HG02973 (cell line): ENCODE measurements at regions not wholly inside any gene's neighbourhood (a gene's known extent, or its start where the extent isn't known, plus 50 kb on each side); places are given as distances from the start of the nearest gene placed in this dataset.
"Not testable (repeated sequence)": the region's sequence is repeated elsewhere in the genome, so short reads cannot be mapped to it uniquely, and the experiment has no call there.

ENCODE experiments used
- ATAC-seq: cut with Tn5 transposase; IDR thresholded peaks from one replicate; pipeline ENCODE4 v1.9.1; 2021; ENCODE audit warnings: moderate library complexity; ENCODE audit not compliant: unreplicated experiment

DNA sequence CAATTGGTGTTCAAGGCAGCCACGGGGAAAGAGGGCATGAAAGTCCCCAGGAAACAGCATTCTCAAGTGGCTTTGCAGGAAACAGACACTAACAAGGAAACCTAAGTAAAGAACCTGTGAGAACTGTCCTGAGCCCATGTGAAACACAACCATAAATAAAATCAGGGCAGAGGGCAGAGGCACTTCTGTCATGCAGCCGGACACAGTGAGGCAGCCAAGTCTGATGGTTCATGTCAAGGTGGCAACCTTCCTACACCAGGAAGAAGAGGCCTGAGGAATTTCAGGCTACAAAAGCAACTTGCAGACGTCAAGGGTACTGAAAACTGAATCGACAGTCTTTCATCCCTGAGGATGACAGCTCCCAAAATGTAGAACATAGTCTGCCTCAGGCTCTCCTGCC lies 458.2 kb upstream of the NPVF start:
- no peak for ATAC-seq

DNA sequence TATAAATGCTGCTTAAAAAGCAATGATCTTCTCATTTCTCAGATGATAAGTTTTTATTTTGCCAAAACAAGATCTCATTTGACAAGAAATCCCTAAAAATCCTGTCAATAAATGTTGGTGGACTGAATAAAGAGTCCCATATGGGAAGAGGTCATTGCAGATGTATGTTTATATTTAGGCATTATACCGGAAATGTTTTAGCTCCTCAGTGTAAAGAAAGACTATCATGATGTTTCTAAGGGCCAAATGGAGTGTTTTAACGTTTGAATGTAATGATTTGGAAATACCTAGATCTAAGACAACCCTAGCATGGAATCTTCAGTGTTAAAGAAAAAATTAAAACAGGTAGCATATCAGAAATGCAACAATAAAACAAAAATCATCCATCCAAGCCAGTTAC lies 457.8 kb upstream of the NFE2L3 start:
- no peak for ATAC-seq

- no peak for ATAC-seq
These were observed 457.3 kb upstream of the NFE2L3 start for GRCh38 chr7:25694699-25695098.

DNA sequence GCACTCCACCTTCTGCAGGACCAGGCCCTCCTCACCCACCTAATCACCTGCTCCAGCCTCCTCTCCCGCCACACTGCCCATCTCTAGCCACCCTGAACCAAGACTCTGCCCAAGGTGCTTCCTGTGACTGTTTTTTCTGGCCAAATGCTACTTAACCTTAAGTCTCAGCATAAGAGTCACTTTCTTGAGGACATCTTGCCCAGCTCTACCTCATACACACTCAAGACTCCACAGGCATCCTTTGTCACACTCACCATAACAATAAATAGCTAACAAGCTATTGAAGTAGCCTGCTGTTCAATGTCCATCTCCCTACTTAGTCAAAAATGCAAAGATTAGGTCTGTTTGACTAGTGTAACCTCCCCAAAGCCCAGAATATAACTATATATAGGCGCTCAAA lies 455.4 kb upstream of the NFE2L3 start:
- ATAC-seq: no peak

- ATAC-seq: no peak
These were observed 453.4 kb upstream of the NFE2L3 start for GRCh38 chr7:25698451-25699113.

DNA sequence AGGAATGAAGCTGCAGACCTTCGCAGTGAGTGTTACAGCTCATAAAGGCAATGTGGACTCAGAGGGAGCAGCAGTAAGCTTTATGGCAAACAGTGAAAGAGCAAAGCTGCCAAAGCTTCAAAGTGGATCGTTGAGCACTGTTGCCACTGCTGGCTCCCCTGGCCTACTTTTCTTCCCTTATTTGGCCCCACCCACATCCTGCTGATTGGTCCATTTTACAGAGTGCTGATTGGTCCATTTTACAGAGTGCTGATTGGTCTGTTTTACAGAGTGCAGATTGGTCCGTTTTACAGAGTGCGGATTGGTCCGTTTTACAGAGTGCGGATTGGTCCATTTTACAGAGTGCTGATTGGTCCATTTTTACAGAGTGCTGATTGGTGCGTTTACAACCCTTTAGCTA lies 451.9 kb upstream of the NFE2L3 start:
- not testable (repeated sequence) for ATAC-seq

DNA sequence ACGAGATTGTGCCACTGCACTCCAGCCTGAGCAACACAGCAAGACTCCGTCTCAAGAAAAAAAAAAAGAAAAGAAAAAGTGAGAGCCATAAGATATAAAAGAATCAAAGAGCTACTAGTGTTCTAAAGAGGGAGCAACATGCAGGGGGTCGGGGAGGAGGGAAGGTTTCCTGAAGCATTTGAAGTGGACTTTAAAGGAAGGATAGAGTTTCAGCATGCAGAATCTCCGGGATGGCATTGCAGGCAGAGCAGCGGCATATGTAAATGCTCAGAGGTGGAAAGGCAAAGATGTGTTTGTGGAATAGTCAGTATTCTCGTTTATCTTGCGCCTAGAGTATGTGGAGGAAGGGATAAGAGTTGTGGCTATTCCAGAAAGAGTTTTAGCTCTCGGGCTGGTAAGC lies 447.6 kb upstream of the NFE2L3 start:
- no peak for ATAC-seq

DNA sequence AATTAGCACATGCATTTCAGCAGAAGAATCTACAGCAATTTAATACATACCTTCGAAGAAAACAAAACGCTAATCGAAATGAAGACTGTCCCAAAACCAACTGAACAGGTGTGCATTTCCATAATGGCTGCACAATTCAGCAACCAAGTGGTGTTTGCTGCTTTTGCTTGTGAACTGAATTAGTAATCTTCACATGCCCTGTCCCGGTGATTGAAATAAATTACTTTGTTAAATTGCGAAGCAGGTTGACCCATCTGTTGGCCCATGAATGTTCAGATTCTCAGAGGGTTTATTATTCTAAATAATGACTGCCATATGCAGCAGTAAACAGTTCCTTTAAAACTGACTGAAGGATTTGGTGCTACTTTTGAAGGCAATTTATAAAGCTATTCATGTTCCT lies 445.2 kb upstream of the NFE2L3 start:
- ATAC-seq: no peak

- ATAC-seq: no peak
These were observed 444.0 kb upstream of the NFE2L3 start for GRCh38 chr7:25707768-25708620.

DNA sequence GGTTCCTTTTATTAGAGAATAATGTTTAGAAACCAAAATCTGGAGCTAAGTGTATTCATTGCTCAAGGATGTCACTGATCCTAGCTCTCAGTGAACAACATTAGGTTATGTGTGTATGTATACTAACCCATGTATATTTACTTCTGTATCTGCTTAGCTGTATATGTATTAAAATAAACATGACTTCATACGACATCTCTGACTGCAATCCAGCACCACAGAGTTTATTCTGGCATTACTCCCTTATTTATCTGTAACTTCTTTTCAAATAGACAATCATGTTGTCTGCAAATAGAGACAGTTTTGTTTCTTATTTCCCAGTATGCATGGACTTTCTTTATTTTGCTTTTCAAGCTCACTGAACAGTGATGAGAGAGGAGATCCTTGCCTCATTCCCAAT lies 441.0 kb upstream of the NFE2L3 start:
- no peak for ATAC-seq

DNA sequence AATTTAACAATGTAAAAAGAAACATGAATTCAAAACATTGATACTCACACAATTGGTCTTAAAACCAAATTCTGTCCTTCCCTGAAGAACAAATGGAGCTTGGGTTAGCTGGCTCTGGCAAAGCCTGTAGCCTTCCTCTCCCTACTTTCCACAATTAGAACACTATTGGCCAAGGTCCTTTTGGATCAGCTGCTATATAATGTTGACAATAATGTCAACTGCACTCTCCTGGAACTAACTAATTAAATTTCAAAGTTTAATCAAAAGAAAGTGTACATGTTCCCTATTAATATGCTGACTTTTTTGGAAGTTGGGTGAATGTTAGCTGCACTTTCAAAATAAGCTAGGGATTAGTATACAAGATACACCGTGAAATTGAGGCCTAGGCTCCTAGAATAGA lies 440.1 kb upstream of the NFE2L3 start:
- no peak for ATAC-seq

DNA sequence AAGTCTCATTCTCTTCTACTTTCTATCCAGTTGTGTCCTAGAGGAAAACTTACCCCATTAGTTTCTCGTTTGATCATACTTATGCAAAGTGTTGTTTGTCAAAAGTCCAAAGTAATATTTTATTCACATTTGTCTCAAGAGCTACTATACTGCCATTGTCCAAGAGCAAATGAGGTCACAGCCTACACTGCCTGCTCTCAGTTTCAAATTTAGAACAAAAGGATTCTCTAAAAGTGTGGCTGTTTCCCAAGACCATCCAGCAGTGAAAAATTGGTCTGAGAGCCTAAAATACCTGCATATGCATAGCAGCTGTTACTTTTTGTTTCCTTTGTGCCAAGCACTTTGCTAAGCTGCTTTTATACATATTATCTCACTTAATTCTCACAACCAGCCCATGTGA lies 439.5 kb upstream of the NFE2L3 start:
- ATAC-seq: no peak

GRCh38 chr7:25714013-25714412 lies 438.0 kb upstream of the NFE2L3 start:
- no peak for ATAC-seq

GRCh38 chr7:25716421-25716820 lies 435.6 kb upstream of the NFE2L3 start:
- ATAC-seq: no peak

DNA sequence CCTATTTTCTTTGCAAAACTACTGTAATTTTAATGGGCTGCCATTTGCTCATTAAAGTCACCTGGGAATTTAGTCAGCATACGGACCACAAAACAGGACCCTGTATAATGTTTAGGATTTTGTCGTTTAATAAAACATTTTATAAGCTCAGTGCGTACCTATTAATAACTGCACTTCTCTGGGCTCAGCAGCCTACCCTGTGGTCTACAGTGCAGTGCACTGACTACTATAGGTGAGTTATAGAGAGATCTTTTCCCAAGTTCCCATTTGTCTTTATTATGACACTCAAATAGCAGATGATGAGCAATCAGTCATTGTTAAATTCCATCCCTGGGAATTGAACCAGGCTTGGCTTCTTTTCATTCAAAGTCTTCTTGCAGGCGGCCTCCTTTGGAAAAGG lies 433.4 kb upstream of the NFE2L3 start:
- no peak for ATAC-seq

DNA sequence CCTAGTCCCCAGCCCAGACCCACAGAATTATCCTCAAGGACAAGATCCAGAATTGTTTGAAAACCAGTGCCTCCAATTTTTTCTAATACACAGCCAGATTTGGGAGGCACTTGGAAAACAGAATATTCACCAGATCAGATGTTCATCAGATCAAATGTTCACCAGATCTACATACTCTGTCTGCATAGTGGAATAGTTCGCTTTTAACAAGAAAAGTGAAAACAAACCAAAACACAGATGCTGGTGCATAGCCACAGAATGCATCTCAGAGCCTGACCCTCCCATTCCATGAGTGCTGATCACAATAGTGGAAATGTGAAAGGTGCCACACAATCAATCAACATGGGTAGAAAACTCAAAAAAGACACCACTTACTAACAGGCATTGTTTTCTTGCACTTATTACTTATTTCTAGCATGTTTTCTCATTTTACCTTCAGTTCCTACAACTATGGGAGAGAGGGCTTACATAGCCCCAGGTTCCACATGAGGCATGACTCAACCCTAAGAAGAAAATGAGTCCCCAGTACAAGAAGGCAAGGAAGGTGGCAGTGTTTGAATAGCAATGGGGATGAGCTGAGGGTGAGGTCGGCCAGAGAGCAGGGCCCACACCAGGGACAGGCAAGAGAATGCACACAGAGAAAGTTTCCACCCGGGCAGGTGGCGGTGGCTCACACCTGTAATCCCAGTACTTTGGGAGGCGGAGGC lies 432.7 kb upstream of the NFE2L3 start:
- ATAC-seq: no peak

GRCh38 chr7:25720427-25720826 lies 431.6 kb upstream of the NFE2L3 start:
- ATAC-seq: no peak

GRCh38 chr7:25722856-25723255 lies 429.1 kb upstream of the NFE2L3 start:
- ATAC-seq: no peak

DNA sequence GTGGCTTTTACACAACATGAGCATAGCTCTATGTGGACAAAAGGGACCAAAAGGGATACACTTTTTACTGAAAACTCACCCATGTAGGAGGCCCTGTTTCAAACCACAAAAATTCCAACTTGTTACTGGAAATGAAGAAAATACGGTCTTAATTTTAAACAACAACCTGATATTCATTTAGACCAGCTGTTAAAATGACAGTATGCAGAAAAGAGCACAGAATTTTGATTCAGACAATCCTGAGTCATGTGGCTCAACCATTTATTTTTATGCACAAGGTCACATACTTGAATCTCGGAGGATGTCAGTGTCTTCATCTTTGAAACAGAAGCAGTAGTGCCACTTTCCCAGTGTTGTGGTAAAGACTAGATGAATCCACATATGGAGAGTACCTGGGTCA lies 426.5 kb upstream of the NFE2L3 start:
- no peak for ATAC-seq

GRCh38 chr7:25726170-25726780 lies 425.7 kb upstream of the NFE2L3 start:
- no peak for ATAC-seq

GRCh38 chr7:25726781-25727311 lies 425.2 kb upstream of the NFE2L3 start:
- no peak for ATAC-seq
